ENCODE measurements at regions not wholly inside any gene's neighbourhood (a gene's known extent, or its start where the extent isn't known, plus 50 kb on each side); places are given as distances from the start of the nearest gene placed in this dataset.

GRCh38 chr5:33205079-33205478 is 235.7 kb upstream of the TARS1 start:
- no peak for TF ChIP-seq EZH2 (IDR thresholded peaks at IDR 0.05; ENCODE audit: insufficient read depth, low read length)
- TF ChIP-seq, protein P1, sequence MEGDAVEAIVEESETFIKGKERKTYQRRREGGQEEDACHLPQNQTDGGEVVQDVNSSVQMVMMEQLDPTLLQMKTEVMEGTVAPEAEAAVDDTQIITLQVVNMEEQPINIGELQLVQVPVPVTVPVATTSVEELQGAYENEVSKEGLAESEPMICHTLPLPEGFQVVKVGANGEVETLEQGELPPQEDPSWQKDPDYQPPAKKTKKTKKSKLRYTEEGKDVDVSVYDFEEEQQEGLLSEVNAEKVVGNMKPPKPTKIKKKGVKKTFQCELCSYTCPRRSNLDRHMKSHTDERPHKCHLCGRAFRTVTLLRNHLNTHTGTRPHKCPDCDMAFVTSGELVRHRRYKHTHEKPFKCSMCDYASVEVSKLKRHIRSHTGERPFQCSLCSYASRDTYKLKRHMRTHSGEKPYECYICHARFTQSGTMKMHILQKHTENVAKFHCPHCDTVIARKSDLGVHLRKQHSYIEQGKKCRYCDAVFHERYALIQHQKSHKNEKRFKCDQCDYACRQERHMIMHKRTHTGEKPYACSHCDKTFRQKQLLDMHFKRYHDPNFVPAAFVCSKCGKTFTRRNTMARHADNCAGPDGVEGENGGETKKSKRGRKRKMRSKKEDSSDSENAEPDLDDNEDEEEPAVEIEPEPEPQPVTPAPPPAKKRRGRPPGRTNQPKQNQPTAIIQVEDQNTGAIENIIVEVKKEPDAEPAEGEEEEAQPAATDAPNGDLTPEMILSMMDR (IDR thresholded peaks at IDR 0.05; ENCODE audit: insufficient read depth, low read depth, low read length): no peak
